Panc1 (cell line): ENCODE measurements at regions not wholly inside any gene's neighbourhood (a gene's known extent, or its start where the extent isn't known, plus 50 kb on each side); places are given as distances from the start of the nearest gene placed in this dataset.
"Not testable (repeated sequence)": the region's sequence is repeated elsewhere in the genome, so short reads cannot be mapped to it uniquely, and the experiment has no call there.

Experiments
- ATAC-seq: fragments of 200-7000 bp; cut with Tn5 transposase; 2 replicates; pipeline ENCODE4 v1.9.1; 2020; ENCODE audit warnings: mild to moderate bottlenecking, moderate library complexity
- BruUV-seq: library from RNA; stranded (reverse); fragments of 400-500 nt; replicated peaks from 2 replicates; lab custom pipeline; 2021; lab: Mats Ljungman, UMichigan
- CTCF ChIA-PET: fragments of 300-600 bp; sonication (Branson Sonifier 250); formaldehyde crosslinking; loops from one replicate; lab custom pipeline; 2022; ENCODE audit warnings: antibody characterized with exemption; lab: Charles Lee
- POLR2A ChIA-PET: fragments of 300-600 bp; sonication (Branson Sonifier 250); formaldehyde crosslinking; loops from one replicate; lab custom pipeline; 2022; ENCODE audit warnings: antibody characterized with exemption; lab: Charles Lee
- DNase-seq: peaks from one replicate; pipeline ENCODE4 v3.0.0-alpha.2; 2010; ENCODE audit warnings: low read depth, low spot score
- H3K27ac ChIP-seq: 2 replicates; pipeline ENCODE4 v1.5.1; 2011; ENCODE audit warnings: mild to moderate bottlenecking, low read length, inconsistent platforms
- H3K27me3 ChIP-seq: fragments of 200-500 bp; sonication (Bioruptor generic); 2 replicates; pipeline ENCODE4 v1.6.0; 2014; ENCODE audit warnings: low read length, inconsistent platforms; ENCODE audit not compliant: control insufficient read depth, insufficient read depth
- H3K36me3 ChIP-seq: fragments of 200-500 bp; sonication (Bioruptor generic); 2 replicates; pipeline ENCODE4 v1.5.1; 2014; ENCODE audit warnings: inconsistent platforms, mild to moderate bottlenecking, low read length, moderate library complexity; ENCODE audit not compliant: control insufficient read depth, insufficient read depth
- H3K4me1 ChIP-seq: 2 replicates; pipeline ENCODE4 v1.5.1; 2011; ENCODE audit warnings: inconsistent platforms, mild to moderate bottlenecking, low read length, moderate library complexity; ENCODE audit not compliant: control insufficient read depth, insufficient read depth
- H3K4me3 ChIP-seq, 2 experiments: 2 replicates each; pipeline ENCODE4 v1.5.1; 2011 to 2012; ENCODE audit warnings: low read depth in 2 of 2, low read length in 2 of 2, mild to moderate bottlenecking in 2 of 2, inconsistent platforms in 1 of 2, moderate library complexity in 1 of 2
- H3K9me3 ChIP-seq: fragments of 200-500 bp; sonication (Bioruptor generic); 2 replicates; pipeline ENCODE4 v1.5.1; 2014; ENCODE audit warnings: low read depth, mild to moderate bottlenecking, inconsistent platforms, low read length, moderate library complexity; ENCODE audit not compliant: control insufficient read depth, insufficient read depth
- CTCF ChIP-seq: fragments of 450-650 bp; IDR thresholded peaks from 2 replicates; pipeline ENCODE4 v1.5.1; 2017; ENCODE audit warnings: mild to moderate bottlenecking
- POLR2AphosphoS5 ChIP-seq: IDR thresholded peaks from 2 replicates; pipeline ENCODE4 v1.6.1; 2012; ENCODE audit warnings: mild to moderate bottlenecking, low read depth, low read length, moderate library complexity
- REST ChIP-seq, 2 experiments: IDR thresholded peaks; 2 replicates each; pipeline ENCODE4 v1.6.1; 2011 to 2012; ENCODE audit warnings: low read depth in 2 of 2, control low read depth in 1 of 2, low read length in 1 of 2, mild to moderate bottlenecking in 1 of 2, moderate library complexity in 1 of 2; ENCODE audit not compliant: insufficient read depth in 1 of 2
- SIN3A ChIP-seq: IDR thresholded peaks from 2 replicates; pipeline ENCODE4 v1.6.1; 2012; ENCODE audit warnings: low read depth, mild to moderate bottlenecking, low read length, moderate library complexity, borderline replicate concordance; ENCODE audit not compliant: insufficient read depth
- TCF7L2 ChIP-seq: IDR thresholded peaks from 2 replicates; pipeline ENCODE4 v1.6.1; 2011; ENCODE audit warnings: mild to moderate bottlenecking, low read depth, low read length, inconsistent platforms
- in situ Hi-C: cut with HindIII; loops from 2 replicates; pipeline ENCODE4 v1.10.0; 2016; ENCODE audit warnings: low sequenced_read_pairs, low pct_unique_long_range_greater_than_20kb
- intact Hi-C: fragments of 100-400 bp; cut with micrococcal nuclease; formaldehyde crosslinking; loops from one replicate; pipeline ENCODE4 v1.10.0; 2022; ENCODE audit not compliant: unreplicated experiment

DNA sequence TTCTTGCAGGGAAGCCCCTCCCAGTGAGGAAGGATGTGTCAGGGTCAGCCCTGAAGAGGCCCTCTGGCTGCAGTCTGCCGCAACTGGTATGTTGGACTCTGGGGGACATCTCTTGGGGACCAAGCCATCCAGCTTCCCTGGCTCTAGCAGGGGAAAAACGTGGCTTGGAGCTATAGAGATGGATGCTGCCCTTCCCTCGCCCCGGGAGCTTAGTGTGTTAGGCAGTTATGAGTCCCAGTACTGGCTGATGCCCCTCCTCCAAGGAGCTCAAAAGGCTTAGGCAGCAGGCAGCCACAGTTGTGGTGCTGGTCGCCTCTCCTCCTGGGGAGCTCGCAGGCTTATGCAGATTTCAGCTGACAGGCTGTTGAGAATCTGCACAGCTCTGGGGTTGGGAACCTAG, 353.1 kb upstream of the GBE1 start:
- in situ Hi-C loops (no loop called here), intact Hi-C loops (no loop called here)
- H3K4me1 ChIP-seq, result no peaks in the 10 kb centered on the region
- POLR2A ChIA-PET, result no interaction called here
- no peak overlapping the region for H3K27ac ChIP-seq
- CTCF ChIA-PET, result no interaction called here
- H3K36me3 ChIP-seq, result no peaks in the 10 kb centered on the region
- DNase-seq (no peak), ATAC-seq (no peak)
- no peaks in the 10 kb centered on the region for H3K9me3 ChIP-seq
- H3K27me3 ChIP-seq, result no peaks in the 10 kb centered on the region
- TF ChIP-seq POLR2AphosphoS5, result no peak
- TF ChIP-seq REST (IDR thresholded peaks at IDR 0.05; ENCODE audit: insufficient read depth in 1 of 2, low read depth in 2 of 2, low read length in 1 of 2), result no peak
- TF ChIP-seq TCF7L2, result no peak
- no peak for TF ChIP-seq CTCF
- no peak for TF ChIP-seq SIN3A
- BruUV-seq, result no TSS peak
- no peak overlapping the region for H3K4me3 ChIP-seq

- intact Hi-C loops, H3K36me3 ChIP-seq, ATAC-seq, POLR2A ChIA-PET, H3K27ac ChIP-seq, H3K4me3 ChIP-seq, H3K27me3 ChIP-seq, in situ Hi-C loops, BruUV-seq, H3K4me1 ChIP-seq, H3K9me3 ChIP-seq, DNase-seq, CTCF ChIA-PET: not testable (repeated sequence)
Measured at GRCh38 chr3:82110721-82111120, 349.3 kb upstream of the GBE1 start.

DNA sequence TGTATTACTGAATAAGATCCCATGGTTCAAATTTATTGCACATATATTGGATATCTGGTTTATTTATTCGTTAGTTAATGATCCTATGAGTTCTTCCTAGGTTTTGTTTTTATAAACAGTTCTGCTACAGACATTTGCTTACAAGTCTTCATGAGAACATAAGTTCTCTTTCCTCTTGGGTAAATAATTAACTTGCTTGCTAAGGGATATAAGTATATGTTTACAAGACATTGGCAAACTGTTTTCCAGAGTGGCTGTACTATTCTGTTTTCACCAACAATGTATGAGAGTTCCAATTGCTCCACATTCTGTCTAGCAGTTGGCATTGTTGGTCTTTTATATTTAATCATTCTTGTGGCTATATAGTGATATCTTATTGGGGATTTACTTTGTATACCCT, 341.8 kb upstream of the GBE1 start:
- in situ Hi-C loops, result no loop called here
- TF ChIP-seq TCF7L2, result no peak
- no peak for TF ChIP-seq SIN3A
- no peak for TF ChIP-seq CTCF
- no peak for TF ChIP-seq POLR2AphosphoS5
- no peak for TF ChIP-seq REST (IDR thresholded peaks at IDR 0.05; ENCODE audit: insufficient read depth in 1 of 2, low read depth in 2 of 2, low read length in 1 of 2)

More for the DNA sequence above, 341.8 kb upstream of the GBE1 start:
- Histone ChIP-seq H3K9me3 (no peaks in the 10 kb centered on the region), H3K4me3 (no peak overlapping the region), H3K27me3 (no peaks in the 10 kb centered on the region), H3K36me3 (no peaks in the 10 kb centered on the region), H3K27ac (no peak overlapping the region), H3K4me1 (no peaks in the 10 kb centered on the region)
- BruUV-seq, result no TSS peak
- intact Hi-C loops, result no loop called here
- ATAC-seq (no peak), DNase-seq (no peak)
- POLR2A ChIA-PET, result no interaction called here
- CTCF ChIA-PET, result no interaction called here
